Trophoblast cell (in vitro differentiated cells and primary cell): ENCODE measurements at regions not wholly inside any gene's neighbourhood (a gene's known extent, or its start where the extent isn't known, plus 50 kb on each side); places are given as distances from the start of the nearest gene placed in this dataset.

Source experiments
- DNase-seq, 2 donors: peaks; one replicate each; pipeline ENCODE4 v3.0.0-alpha.2; 2016
- H2AFZ ChIP-seq: 2 replicates; pipeline ENCODE4 v1.6.1; 2013; ENCODE audit warnings: low read length, moderate library complexity, mild to moderate bottlenecking; ENCODE audit not compliant: insufficient read depth, poor library complexity
- H2AK5ac ChIP-seq: 2 replicates; pipeline ENCODE4 v1.6.1; 2013; ENCODE audit warnings: mild to moderate bottlenecking, low read length
- H2BK120ac ChIP-seq: 2 replicates; pipeline ENCODE4 v1.6.1; 2013; ENCODE audit warnings: low read length, mild to moderate bottlenecking, moderate library complexity; ENCODE audit not compliant: insufficient read depth, poor library complexity
- H2BK12ac ChIP-seq: 2 replicates; pipeline ENCODE4 v1.6.1; 2013; ENCODE audit warnings: mild to moderate bottlenecking, low read length, moderate library complexity
- H2BK5ac ChIP-seq: 2 replicates; pipeline ENCODE4 v1.6.1; 2013; ENCODE audit warnings: low read length, low read depth, moderate library complexity, mild to moderate bottlenecking; ENCODE audit not compliant: poor library complexity
- H3K14ac ChIP-seq: 2 replicates; pipeline ENCODE4 v1.6.1; 2013; ENCODE audit warnings: mild to moderate bottlenecking, low read length
- H3K18ac ChIP-seq: 2 replicates; pipeline ENCODE4 v1.6.1; 2013; ENCODE audit warnings: mild to moderate bottlenecking, low read length
- H3K23ac ChIP-seq: 2 replicates; pipeline ENCODE4 v1.6.1; 2013; ENCODE audit warnings: low read length
- H3K27ac ChIP-seq: 2 replicates; pipeline ENCODE4 v1.5.1; 2013; ENCODE audit warnings: low read depth, mild to moderate bottlenecking, inconsistent platforms, low read length, moderate library complexity
- H3K27me3 ChIP-seq: 2 replicates; pipeline ENCODE4 v1.6.1; 2013; ENCODE audit warnings: inconsistent platforms, mild to moderate bottlenecking, low read length, moderate library complexity; ENCODE audit not compliant: insufficient read depth
- H3K36me3 ChIP-seq, 2 experiments: 1 replicate in 1 of 2; 2 replicates in 1 of 2; pipeline ENCODE4 v1.6.1; 2013; ENCODE audit warnings: low read length in 2 of 2, mild to moderate bottlenecking in 2 of 2, moderate library complexity in 1 of 2; ENCODE audit not compliant: insufficient read depth in 2 of 2, control insufficient read depth in 1 of 2
- H3K4ac ChIP-seq: 2 replicates; pipeline ENCODE4 v1.6.1; 2013; ENCODE audit warnings: low read depth, mild to moderate bottlenecking, low read length, moderate library complexity
- H3K4me1 ChIP-seq, 2 experiments: 1 replicate in 1 of 2; 2 replicates in 1 of 2; pipeline ENCODE4 v1.6.1; 2013; ENCODE audit warnings: low read length in 2 of 2, mild to moderate bottlenecking in 2 of 2, moderate library complexity in 1 of 2; ENCODE audit not compliant: insufficient read depth in 2 of 2, control insufficient read depth in 1 of 2
- H3K4me2 ChIP-seq: 2 replicates; pipeline ENCODE4 v1.6.1; 2013; ENCODE audit warnings: inconsistent platforms, mild to moderate bottlenecking, low read length, moderate library complexity
- H3K4me3 ChIP-seq: 2 replicates; pipeline ENCODE4 v1.5.1; 2013; ENCODE audit warnings: mild to moderate bottlenecking, low read depth, low read length, inconsistent platforms
- H3K79me1 ChIP-seq: one replicate; pipeline ENCODE4 v1.6.1; 2013; ENCODE audit warnings: low read length
- H3K79me2 ChIP-seq: 2 replicates; pipeline ENCODE4 v1.6.1; 2013; ENCODE audit warnings: low read length, mild to moderate bottlenecking; ENCODE audit not compliant: control insufficient read depth, insufficient read depth, poor library complexity
- H3K9ac ChIP-seq: 2 replicates; pipeline ENCODE4 v1.6.1; 2013; ENCODE audit warnings: mild to moderate bottlenecking, low read length
- H3K9me3 ChIP-seq: 2 replicates; pipeline ENCODE4 v1.6.1; 2013; ENCODE audit warnings: low read depth, mild to moderate bottlenecking, control low read depth, inconsistent platforms, low read length; ENCODE audit not compliant: insufficient read depth
- H4K12ac ChIP-seq: 2 replicates; pipeline ENCODE4 v1.6.1; 2013; ENCODE audit warnings: low read depth, mild to moderate bottlenecking, low read length, moderate library complexity
- H4K8ac ChIP-seq: 2 replicates; pipeline ENCODE4 v1.6.1; 2013; ENCODE audit warnings: low read depth, mild to moderate bottlenecking, low read length, moderate library complexity
- H4K91ac ChIP-seq: one replicate; pipeline ENCODE4 v1.6.1; 2013; ENCODE audit warnings: low read depth, mild to moderate bottlenecking, low read length, moderate library complexity
- WGBS: extraction: QIAGEN DNeasy Blood & Tissue Kit; methylation state at CpG from one replicate; pipeline ENCODE4 v1.1.7; 2013; ENCODE audit warnings: missing lambda C conversion rate; ENCODE audit not compliant: insufficient read length, insufficient coverage; ENCODE audit errors: extremely low coverage; 5-methylcytosine and 5-hydroxymethylcytosine counted together

GRCh38 chr2:239530749-239531316, 130.0 kb upstream of the HDAC4 start:
- no peaks in the 10 kb centered on the region for H3K27me3 ChIP-seq
- no peak overlapping the region for H2BK12ac ChIP-seq
- WGBS = no CpG with 5 or more reads among the region's 5 CpGs
- no peak overlapping the region for H3K4me2 ChIP-seq
- no peak overlapping the region for H3K14ac ChIP-seq
- no peak overlapping the region for H3K4me3 ChIP-seq
- no peak overlapping the region for H2AK5ac ChIP-seq
- no peaks in the 10 kb centered on the region for H3K4me1 ChIP-seq
- no peak for DNase-seq
- no peak overlapping the region for H4K12ac ChIP-seq
- no peak overlapping the region for H3K23ac ChIP-seq
- no peak overlapping the region for H2AFZ ChIP-seq
- no peaks in the 10 kb centered on the region for H3K79me1 ChIP-seq
- no peak overlapping the region for H3K27ac ChIP-seq
- no peak overlapping the region for H3K9ac ChIP-seq
- H3K36me3 ChIP-seq = no peaks in the 10 kb centered on the region
- H3K79me2 ChIP-seq = no peaks in the 10 kb centered on the region
- no peak overlapping the region for H2BK120ac ChIP-seq
- peaks cover 22% of the 10 kb centered on the region for H3K9me3 ChIP-seq
- H2BK5ac ChIP-seq = no peak overlapping the region
- no peak overlapping the region for H3K4ac ChIP-seq
- H3K18ac ChIP-seq = no peak overlapping the region
- no peak overlapping the region for H4K91ac ChIP-seq
- no peak overlapping the region for H4K8ac ChIP-seq

GRCh38 chr2:239529313-239530015, 128.6 kb upstream of the HDAC4 start:
- Histone ChIP-seq H3K14ac (no peak overlapping the region), H2BK5ac (no peak overlapping the region), H2AK5ac (no peak overlapping the region), H2AFZ (no peak overlapping the region), H2BK120ac (no peak overlapping the region), H3K27ac (no peak overlapping the region), H4K12ac (no peak overlapping the region), H4K8ac (no peak overlapping the region), H3K4ac (no peak overlapping the region), H3K36me3 (no peaks in the 10 kb centered on the region), H3K4me3 (no peak overlapping the region), H4K91ac (no peak overlapping the region), H3K18ac (no peak overlapping the region), H3K9ac (no peak overlapping the region), H3K79me2 (no peaks in the 10 kb centered on the region), H3K23ac (no peak overlapping the region), H3K9me3 (peaks cover 18% of the 10 kb centered on the region), H2BK12ac (no peak overlapping the region), H3K79me1 (no peaks in the 10 kb centered on the region), H3K4me2 (no peak overlapping the region), H3K4me1 (no peaks in the 10 kb centered on the region), H3K27me3 (no peaks in the 10 kb centered on the region)
- no peak for DNase-seq
- no CpG with 5 or more reads among the region's 13 CpGs for WGBS

- no peaks in the 10 kb centered on the region for H3K79me1 ChIP-seq
- no peaks in the 10 kb centered on the region for H3K36me3 ChIP-seq
- H2BK5ac ChIP-seq = no peak overlapping the region
- no peaks in the 10 kb centered on the region for H3K79me2 ChIP-seq
- no peak overlapping the region for H4K8ac ChIP-seq
- H3K27ac ChIP-seq = no peak overlapping the region
- H3K4me3 ChIP-seq = no peak overlapping the region
- H2AFZ ChIP-seq = no peak overlapping the region
- no peak for DNase-seq
- no peak overlapping the region for H3K9ac ChIP-seq
- no peak overlapping the region for H3K4ac ChIP-seq
- no peaks in the 10 kb centered on the region for H3K27me3 ChIP-seq
- H4K91ac ChIP-seq = no peak overlapping the region
- peaks cover 17% of the 10 kb centered on the region for H3K9me3 ChIP-seq
- H3K23ac ChIP-seq = no peak overlapping the region
- no peaks in the 10 kb centered on the region for H3K4me1 ChIP-seq
- H3K18ac ChIP-seq = no peak overlapping the region
- WGBS = no CpG with 5 or more reads among the region's 1 CpG
- no peak overlapping the region for H3K4me2 ChIP-seq
- H2AK5ac ChIP-seq = no peak overlapping the region
- no peak overlapping the region for H4K12ac ChIP-seq
- no peak overlapping the region for H3K14ac ChIP-seq
- H2BK120ac ChIP-seq = no peak overlapping the region
- H2BK12ac ChIP-seq = no peak overlapping the region
Measured at GRCh38 chr2:239528883-239529282, 128.1 kb upstream of the HDAC4 start.

- H3K4me1 ChIP-seq = no peaks in the 10 kb centered on the region
- no peak overlapping the region for H2AFZ ChIP-seq
- H2BK5ac ChIP-seq = no peak overlapping the region
- H2BK12ac ChIP-seq = no peak overlapping the region
- no peak overlapping the region for H2AK5ac ChIP-seq
- H3K27ac ChIP-seq = no peak overlapping the region
- H3K14ac ChIP-seq = no peak overlapping the region
- H3K9me3 ChIP-seq = peaks cover 17% of the 10 kb centered on the region
- H3K4me2 ChIP-seq = no peak overlapping the region
- no peak overlapping the region for H4K91ac ChIP-seq
- H3K4ac ChIP-seq = no peak overlapping the region
- no peak overlapping the region for H3K18ac ChIP-seq
- WGBS = no CpG with 5 or more reads among the region's 11 CpGs
- no peak overlapping the region for H3K4me3 ChIP-seq
- H4K12ac ChIP-seq = no peak overlapping the region
- H3K79me1 ChIP-seq = no peaks in the 10 kb centered on the region
- no peak for DNase-seq
- no peak overlapping the region for H4K8ac ChIP-seq
- H2BK120ac ChIP-seq = no peak overlapping the region
- H3K23ac ChIP-seq = no peak overlapping the region
- no peaks in the 10 kb centered on the region for H3K36me3 ChIP-seq
- no peaks in the 10 kb centered on the region for H3K27me3 ChIP-seq
- H3K79me2 ChIP-seq = no peaks in the 10 kb centered on the region
- no peak overlapping the region for H3K9ac ChIP-seq
Measured at GRCh38 chr2:239528146-239528545, 127.3 kb upstream of the HDAC4 start.
